HG03460 (cell line): ENCODE measurements at regions not wholly inside any gene's neighbourhood (a gene's known extent, or its start where the extent isn't known, plus 50 kb on each side); places are given as distances from the start of the nearest gene placed in this dataset.

Experiments used
- ATAC-seq: cut with Tn5 transposase; IDR thresholded peaks from one replicate; pipeline ENCODE4 v1.9.1; 2021; ENCODE audit not compliant: unreplicated experiment

DNA sequence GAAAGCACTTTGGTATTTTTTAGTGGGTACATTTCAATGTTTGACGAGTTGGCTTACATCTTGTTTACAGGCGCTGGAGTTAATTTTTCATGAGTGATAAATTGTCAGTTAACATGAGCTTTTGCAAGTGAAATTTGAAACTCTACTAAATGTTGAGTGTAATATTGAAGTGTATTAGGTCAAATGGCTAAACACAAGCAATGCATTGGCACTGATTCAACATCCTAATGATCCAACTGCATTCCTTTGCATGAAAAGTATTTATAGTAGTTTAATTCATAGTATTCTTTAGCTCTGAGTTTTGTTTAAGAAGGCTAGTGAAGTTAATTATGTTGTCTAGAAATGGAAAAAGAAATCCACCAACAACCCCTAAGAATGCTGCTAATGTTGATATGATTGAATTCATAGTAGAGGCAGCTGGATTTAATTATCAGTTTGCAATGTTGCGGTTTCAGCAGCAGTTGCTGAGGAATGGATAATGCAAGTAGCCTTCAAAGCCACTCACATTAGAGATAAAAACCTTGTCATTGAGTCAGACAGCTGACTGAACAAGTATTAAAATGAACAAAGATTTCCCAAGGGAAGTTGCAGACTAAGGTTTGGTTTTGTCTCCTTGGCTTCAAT, 245.6 kb upstream of the GOLIM4 start:
- ATAC-seq, result no peak

- no peak for ATAC-seq
These were observed 242.4 kb upstream of the GOLIM4 start for GRCh38 chr3:168338161-168338560.

DNA sequence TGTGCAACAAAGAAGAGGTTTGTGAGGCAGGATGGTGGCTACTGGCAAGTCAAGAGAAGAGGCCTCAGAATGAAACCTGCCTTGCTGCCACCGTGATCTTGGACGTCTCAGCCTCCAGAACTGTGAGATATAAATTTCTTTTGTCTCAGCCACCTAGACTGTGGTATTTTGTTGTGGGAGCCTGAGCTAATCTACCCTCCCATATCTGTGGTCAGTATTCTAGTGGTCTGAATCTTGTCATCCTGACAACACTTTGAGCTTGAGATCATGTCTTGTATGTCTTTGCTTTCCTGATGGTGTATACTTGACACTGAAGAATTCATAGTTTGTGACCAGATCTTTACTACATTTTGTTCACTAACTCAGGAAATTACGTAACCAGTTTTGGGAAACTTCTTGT, 240.6 kb upstream of the GOLIM4 start:
- ATAC-seq, result no peak

DNA sequence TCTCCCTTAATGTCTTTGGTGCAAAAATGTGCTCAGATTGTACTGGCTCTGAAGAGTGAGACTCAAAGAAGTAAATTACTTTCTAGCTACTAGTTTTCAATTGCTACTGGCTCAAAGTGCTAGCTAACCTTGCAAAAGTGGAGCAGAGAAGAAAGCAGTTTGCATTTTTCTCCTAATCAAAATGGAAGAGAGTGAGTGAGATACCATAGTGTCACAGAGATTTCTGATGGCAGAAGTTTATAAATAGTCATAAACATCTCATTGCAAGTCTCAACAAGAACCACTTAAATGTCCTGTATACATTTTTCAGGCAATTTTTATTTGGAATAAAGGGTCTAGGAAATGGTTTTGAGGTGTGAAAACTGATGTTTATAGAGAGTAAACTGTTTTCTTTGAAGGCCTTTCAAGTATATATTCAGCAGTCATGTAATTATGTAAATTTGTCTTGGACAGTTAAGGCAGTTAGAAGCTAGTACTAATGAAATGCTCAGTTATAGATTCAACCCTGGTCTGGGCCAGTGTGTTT, 237.7 kb upstream of the GOLIM4 start:
- ATAC-seq, result no peak

DNA sequence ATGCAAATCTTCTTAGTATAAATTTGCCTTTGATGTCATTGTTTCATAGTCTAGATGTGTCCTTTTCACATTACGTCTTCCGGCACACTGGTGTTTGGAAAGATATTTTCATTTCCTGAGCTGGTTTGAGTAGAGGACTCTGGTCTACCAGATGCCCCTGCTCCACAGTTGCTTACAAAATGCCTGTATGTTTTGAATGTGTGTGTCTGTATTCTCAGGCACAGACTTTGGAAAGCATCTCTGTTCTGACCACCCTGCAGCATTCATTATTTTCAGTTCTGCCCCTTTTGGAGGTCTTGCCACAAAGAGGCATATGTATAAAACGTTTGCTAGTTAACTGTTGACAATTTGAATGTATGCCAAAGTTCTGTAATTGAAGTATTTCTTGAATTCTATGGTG, 236.0 kb upstream of the GOLIM4 start:
- ATAC-seq, result no peak

- ATAC-seq, result no peak
These were observed 235.3 kb upstream of the GOLIM4 start for GRCh38 chr3:168330983-168331382.

DNA sequence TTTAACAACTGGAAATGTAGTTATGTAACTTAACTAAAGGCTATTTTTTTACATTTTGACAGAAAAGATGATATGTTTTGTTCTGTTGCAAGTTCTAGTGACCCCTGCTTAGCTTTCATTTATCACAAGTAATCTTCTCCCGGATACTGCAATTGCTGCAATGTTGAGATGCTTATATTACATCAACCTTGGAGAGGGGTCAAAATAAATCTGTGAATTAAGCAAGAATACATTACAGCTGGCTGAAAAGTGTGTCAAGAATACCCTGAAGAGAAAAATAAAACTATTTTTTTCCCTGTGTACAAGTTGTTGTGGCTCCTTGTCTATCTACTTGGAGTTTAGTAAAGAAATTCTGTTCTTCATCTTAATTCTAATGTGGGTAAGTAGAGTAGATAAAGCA, 232.1 kb upstream of the GOLIM4 start:
- ATAC-seq, result no peak

DNA sequence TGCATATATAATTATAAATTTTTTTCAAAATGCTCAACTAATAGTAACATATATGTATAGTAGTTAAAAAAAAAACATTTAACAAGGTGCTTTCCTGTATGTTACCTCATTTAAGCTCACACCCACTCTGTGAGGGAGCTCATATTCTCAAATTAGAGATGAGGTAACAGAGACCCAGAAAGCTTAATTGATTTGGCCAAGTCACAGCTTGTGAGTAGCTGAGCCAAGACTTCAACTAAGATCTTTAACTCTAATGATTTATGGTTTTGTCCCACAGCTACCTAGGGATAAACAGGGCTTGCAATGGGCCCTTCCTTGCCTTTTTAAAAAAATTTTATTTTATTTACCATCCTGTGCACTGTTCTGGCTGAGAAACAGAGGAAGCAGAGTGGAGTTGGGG, 230.0 kb upstream of the GOLIM4 start:
- ATAC-seq, result no peak

DNA sequence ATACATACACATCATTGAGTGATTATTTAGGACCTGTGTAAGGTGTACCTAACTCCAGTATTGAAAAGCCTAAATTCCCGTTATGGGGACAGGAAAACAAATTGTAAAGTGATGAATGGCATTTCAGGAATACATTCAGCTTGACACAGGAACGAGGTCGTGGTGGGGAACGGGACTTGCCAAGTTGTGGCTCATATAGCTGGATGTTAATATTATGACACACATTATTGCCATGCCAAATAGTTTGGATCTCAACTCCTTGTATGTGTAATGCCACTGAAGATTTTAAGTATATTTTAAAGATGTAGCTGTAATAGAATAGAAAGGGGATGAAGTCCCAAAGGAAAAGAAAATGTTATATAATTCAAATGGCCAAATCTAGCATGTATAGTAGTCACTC, 227.2 kb upstream of the GOLIM4 start:
- ATAC-seq, result no peak

- ATAC-seq, result no peak
These were observed 218.4 kb upstream of the GOLIM4 start for GRCh38 chr3:168314166-168314565.

DNA sequence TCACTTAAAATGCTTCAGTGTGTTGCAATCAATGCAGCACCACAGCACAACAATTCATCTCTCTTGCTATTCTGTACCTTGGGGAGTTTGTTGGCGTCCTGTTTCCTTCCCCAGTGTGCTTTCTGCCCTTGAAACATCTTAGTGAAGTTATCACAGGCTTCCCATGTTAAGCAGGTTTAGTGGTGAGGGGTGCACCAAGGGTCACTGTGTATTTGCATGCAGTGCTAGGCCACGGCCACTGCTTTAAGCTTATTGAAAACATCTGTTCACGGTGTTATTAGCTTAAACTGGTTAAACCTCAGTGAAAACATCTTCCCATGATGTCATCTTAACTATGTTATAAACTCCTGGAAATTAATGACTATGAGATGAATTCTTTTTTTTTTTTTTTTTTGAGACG, 217.3 kb upstream of the GOLIM4 start:
- ATAC-seq, result no peak

GRCh38 chr3:168307893-168308292, 212.2 kb upstream of the GOLIM4 start:
- no peak for ATAC-seq

DNA sequence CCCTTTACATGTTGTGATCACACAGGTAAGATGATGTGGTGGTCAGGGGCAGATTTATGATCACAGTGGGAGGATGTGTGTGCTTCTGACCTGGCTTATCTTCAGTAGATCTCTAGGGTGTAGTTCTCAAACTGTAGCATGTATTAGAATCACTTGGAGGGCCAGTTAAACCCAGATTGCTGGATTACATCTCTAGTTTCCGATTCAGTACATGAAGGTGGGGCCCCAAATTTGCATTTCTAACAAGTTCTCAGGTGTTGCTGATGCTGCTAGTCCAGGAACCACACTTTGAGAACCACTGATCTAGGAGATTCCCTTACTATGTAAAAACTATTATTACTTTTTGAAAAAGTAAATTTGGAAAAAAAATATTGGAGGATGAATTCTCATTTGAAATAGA, 199.3 kb upstream of the GOLIM4 start:
- ATAC-seq, result no peak

GRCh38 chr3:168292296-168292695, 196.6 kb upstream of the GOLIM4 start:
- no peak for ATAC-seq

DNA sequence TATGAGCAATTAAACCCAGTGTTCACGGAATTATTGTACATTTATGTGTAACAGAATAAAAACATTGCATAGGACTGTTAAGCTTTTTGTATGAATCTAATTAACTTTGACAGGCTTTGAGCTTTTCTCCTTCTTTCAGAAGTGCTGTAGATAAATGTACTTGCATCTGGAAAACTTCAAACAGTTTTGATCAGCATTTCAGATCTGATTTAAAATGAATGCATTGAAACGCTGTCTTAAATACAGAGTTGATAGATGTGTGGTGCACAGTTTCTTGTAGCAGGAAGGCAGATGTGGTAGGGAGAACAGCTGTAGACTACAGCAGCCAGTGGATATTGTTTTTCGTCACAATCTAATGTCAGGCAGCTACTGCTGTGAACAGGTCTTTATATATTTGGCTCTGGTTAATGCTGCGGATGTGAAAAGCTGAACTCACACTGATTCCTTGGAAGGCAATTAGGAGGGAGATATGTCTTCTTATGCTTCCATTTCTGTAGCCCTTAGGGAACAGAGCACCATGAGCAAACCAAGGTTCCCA, 193.8 kb upstream of the GOLIM4 start:
- ATAC-seq, result no peak

DNA sequence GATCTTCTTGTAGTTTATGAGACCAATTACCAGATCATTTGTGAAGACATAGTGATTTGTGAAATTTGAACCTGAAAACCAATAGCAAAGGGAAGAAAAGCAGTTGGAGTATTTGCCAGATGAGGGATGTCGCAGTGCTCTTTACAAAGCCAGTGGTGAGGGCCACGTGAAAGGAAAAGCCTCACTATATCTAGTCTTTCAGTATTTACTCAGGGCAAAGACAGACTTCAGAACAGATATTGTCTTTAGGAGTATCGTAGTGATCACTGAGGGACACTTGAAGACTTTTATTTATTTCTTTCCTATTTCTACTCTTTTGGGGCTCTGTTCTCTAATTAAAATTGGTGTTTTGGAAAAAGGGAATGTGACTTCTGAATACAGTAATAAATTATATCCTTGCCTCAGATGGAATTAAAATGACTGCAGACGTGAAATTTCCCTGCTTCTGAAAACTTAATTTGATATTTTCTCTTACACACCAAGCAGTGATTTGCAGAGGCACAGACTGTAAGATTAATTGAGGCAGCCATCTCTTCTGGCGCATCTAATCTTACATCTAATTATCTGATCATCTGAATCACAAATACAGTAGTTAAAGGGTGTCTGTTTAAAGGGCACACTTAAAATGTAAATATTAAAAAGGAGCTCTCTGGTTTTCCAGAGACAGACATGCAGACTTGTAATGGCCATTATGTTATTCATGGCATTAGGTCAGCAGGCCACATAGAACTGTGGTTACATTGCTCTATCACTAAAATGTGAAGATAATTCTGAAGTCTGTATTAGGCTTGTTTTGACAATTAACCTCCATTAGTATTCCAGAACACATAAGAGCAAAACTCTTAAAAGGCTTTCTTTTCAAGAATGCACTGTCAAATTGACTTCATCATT, 193.0 kb upstream of the GOLIM4 start:
- no peak for ATAC-seq

DNA sequence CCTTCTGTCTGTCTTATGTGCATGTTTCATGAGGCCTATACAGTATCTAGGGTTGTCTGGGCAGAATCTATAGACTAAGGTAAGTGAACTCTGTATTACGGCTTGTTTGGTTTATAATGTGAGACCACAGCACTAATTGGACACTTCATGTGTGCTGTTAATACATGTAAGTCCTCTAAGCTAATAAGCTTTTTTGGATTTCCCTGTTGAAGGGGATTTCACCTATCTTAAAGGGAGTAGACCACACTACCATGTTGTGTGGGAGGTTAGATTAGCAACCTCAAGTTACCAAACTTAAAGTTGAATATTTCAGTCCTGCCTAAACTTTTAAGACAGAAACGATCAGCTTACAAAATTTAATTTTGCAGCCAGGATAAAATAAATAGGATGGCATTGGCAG, 189.8 kb upstream of the GOLIM4 start:
- no peak for ATAC-seq

- no peak for ATAC-seq
These were observed 189.0 kb upstream of the GOLIM4 start for GRCh38 chr3:168284728-168285127.

DNA sequence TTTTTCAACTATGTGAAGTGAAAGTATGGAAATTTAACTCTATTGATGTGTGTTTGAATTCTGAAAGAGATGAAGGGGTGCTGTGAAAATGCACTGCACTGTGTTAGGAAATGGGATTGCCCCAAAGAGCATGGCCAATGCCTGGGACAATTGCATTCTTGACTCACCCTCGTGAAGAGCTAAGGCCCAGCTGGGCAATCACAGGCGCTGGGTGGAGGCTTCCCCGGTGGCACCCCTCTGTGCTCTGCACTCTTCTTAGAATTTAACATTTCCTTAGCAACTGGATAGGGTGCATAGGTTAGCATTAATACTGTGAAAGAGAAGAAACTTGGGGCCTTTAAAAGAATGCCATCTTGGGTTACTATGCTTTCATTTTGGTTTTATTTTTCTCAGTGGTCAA, 179.9 kb upstream of the GOLIM4 start:
- ATAC-seq, result no peak

DNA sequence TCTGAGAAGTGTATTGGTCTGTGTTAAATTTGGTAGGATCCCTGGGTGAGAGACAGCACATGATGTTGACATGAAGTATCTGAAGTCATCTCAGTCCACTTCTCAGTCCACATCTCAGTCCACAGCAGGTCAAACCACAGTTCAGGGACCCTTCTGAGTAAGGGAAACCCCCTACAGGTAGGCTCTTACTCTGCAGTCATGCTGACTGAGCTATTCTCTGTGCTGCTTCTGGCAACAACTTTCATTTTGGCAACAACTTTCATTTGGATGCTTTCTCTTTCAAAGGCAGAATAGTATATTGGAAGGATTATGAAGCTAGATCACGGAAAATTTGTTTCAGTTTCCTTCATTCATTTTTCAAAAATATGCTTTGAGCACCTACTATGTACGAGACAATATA, 178.2 kb upstream of the GOLIM4 start:
- ATAC-seq, result peak; percentile 66

DNA sequence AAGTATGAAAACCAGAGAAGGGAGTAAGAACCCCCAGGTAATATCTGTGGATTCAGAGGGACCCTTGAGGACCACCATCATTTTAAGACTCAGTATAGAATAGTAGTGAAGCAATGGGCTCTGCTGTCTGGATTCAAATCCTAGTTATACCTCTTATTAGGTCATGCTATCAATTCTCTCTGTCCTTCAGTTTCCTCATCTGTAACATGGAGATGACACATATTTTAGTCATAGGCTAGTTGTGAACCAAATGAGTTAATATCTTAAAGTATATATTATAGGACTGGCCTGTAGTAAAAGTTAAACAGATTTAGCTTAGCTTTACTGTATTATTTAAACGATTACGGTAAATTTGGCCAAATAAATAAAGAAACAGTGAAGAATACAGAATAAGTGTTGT, 177.3 kb upstream of the GOLIM4 start:
- no peak for ATAC-seq

GRCh38 chr3:168272343-168272985, 176.7 kb upstream of the GOLIM4 start:
- ATAC-seq, result no peak
